ENCODE measurements at regions not wholly inside any gene's neighbourhood (a gene's known extent, or its start where the extent isn't known, plus 50 kb on each side); places are given as distances from the start of the nearest gene placed in this dataset.

DNA sequence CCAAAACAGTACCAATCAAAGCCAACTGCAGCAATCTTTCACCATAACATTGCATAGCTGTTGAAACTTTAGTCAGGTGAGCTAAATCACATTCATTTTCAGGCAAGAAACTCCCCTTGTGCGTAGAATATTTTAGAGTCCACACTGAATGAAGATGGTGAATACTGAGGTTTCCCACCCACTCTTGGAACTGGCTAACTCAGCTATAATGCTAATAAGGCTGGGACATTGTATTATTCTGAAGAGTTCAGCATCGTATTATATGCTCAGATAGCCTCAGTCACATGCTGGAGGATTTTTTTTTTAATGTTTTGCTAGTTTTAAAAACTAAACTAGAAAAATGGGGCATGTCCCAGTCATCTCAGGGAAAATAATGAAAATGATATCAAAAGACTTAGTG lies 352.3 kb upstream of the FMN2 start:
- no peak for DNase-seq

DNA sequence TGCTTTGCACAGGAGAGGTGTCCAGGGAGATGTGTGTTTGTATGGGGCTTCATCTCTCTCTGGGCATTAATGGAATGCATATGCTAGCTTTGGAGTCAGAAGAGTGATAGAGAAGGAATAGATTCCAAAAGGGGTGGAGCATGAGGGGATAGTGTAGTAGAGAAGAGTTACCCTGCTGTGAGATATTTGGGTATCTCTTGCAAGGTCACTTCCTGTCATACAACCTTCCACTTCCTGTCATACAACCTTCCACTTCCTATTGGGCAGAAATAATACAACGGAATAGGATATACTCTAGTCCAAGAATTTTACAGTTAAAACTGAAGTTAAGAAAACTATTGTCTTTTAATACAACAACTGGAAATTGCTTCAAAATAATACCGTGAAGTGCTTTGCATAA lies 351.8 kb upstream of the FMN2 start:
- DNase-seq = no peak

DNA sequence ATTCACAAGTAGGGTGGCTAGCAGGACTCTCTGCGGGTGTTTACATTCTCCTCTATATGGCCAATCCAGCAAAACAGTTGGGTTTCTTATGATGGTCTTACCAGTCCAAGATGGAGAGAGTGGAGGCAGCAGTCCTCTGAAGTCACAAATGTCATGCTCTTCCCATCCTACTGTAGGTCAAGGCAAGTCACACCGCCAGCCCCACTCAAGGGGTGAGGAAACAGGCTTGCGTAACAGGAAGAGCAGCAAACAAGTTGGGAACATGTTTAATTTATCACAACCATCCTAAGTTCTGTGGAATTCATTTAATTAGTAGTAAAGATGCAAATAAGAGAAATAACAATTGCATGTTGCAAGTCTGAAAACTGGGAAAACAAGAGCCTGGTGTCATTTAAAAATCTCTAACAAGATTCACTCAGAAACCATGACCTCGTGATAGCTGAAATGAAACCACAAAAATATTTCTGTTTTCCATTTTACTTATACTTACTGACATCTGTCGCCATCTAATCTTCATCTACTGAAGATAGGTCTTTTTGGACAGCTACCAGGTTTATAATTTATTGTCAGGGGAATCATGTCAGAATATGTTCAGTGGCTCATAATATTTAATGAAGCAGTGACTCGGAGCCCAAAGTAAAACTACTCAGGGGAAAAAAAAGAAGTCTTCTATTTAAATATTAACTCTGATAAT lies 349.1 kb upstream of the FMN2 start:
- no peak for DNase-seq

DNA sequence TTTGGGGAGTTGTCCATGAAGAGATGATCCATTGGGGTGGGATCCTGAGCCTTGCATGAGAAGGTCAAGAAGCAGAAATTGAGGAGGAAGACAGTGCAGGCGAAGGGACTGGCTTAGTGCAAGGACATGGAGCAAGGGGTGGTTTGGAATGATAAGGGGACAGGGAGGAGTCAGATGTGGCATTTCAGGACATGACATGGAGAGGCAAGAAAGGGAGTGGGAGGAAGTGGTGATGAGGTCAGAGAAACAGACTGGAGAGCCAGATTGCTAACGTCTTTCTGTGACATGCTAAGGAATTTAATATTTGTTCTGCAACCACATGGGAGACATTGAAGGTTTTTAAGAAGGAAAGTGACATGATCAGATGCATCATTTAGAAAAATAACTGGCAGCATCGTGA lies 346.8 kb upstream of the FMN2 start:
- DNase-seq = no peak

DNA sequence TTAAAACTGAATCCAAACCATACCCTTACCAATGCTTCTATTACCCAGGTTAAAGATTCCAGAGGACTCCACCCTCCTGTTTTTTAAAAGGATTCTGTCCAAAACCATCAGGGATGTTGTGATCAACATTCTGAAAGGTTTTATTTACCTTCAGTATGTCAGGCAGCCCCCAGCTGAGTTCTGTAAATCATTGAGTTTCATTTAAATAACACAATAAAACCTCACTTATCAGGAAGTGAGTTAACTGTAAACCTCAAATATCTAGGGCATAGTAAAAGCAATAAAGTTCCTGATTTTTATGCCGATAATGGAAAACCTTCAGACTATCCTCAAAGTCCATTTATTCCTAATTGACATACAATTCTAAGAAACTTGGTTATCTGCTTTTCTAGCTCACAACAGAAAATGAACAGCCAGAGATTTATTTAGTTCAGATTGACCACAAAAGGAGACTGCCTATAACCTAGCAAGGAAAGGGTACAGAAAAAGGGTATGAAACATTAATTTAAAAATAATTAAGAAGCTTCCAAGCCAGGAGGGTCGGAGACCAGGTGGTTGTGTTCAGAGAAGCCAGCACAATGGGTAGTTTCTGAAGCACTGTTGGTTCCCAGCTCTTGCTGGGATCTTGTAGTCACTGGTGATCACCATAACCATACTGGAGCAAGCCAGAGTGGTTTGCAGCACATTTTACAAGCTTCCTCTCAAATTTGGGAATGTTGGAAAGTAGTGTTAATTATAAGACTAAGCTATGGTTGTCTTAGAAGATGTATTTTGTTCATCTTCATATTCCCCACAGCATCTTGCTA lies 336.4 kb upstream of the FMN2 start:
- DNase-seq = no peak

DNA sequence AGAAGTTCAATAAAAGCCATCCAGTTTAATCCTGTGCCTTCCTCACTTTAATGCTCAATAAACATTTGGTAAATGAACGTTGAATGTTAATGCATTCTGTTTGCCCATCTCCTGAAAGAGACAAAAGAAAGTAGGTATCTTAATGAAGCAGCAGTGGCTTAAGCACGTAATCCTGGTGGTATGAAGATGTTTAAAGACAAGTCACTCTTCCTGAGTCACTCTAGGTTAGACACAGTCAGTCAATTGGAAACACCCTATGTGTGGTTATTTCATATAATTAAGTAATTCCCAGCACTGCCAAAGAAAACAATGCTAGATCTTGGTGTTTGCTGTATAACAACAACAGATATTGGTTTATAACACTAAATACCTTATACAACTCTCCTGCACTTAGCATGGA lies 334.0 kb upstream of the FMN2 start:
- no peak for DNase-seq

DNA sequence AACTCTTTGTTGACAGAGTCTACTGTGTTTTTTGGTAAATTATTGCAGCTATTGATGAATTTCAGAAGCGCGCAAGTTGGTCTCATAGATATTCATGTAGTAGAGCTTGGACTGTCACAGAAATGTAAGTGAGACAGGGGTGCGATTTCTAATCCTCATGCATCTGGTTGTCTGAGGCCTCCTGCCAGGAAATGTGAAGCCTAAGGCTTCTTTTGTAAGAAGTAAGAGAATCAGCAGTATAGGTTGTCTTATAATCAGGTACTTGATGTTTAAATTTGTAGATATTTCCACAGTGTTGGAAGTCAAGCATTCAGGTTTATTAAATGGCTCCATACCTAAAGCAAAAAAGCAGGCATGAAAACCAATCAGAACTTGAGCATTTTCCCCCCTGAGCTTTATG lies 332.9 kb upstream of the FMN2 start:
- no peak for DNase-seq

DNA sequence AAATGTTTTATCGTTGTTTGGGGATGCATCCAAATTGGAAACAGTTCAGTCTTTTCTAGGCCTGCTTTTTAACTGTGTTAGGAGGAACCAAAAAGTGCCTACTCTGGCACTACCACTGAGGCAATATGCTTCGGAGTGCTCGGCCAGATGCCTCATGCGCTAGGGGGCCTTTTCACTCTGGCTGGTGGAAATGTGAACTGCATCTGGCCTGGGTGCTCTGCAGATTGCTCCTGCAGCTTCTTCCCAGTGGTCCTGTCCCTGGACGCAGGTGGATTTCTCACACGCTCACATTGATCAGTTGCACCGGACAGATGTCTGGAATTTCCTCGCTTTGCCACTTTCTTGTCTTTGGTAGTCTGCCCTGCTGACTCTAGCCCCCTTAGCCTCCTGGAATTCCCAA lies 330.2 kb upstream of the FMN2 start:
- no peak for DNase-seq

DNA sequence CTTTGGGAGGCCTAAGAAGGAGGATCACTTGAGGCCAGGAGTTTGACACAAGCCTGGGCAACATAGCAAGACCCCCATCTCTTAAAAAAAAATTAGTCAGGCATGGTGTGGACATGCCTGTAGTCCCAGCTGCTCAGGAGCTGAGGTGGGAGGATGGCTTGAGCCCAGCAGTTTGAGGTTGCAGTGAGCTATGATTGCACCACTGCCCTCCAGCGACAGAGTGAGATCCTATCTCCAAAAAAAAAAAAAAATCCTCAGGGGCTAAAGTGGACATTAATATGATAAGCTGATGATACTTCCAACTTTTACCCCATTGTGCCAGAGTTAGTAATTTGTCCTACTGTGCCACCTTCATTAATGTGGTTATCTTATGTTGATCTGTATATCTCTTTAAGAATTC lies 327.8 kb upstream of the FMN2 start:
- no peak for DNase-seq

DNA sequence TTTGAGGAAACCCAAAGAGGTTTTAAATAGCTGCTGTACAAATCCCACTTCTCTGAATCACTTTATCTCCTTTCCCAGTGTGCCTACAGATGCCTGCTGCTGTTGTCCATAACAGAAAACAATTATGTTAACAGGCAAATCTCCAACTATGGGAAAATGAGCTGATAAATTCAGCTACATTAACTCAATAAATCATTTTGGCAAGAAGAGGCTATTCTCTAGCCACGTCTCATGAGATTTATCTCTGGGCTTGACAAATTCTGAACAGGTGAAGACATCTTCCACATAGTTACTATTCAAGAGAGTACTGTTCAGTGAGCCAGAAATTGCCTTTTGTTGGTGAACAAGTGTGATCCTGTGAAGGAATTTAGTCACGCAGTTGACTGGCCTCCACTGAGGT lies 327.1 kb upstream of the FMN2 start:
- DNase-seq = no peak

DNA sequence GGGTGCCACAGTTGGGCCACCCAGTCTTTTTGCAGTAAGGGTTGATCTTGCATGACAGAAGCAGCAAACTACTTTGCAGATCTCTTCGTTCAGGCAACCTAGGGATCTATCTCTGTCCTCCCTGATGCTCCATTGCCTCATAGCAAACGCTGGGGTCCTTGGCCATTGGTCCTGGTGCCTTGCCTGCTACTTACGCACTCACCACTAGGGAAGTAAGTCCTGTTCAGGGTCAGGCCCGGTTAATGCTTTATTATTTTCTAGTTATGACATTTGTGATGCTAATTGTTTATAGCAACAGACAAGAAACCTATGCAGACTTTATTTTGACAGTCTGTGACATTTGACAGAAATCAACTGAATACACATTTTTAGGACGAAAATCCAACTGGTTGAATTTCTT lies 326.5 kb upstream of the FMN2 start:
- no peak for DNase-seq

DNA sequence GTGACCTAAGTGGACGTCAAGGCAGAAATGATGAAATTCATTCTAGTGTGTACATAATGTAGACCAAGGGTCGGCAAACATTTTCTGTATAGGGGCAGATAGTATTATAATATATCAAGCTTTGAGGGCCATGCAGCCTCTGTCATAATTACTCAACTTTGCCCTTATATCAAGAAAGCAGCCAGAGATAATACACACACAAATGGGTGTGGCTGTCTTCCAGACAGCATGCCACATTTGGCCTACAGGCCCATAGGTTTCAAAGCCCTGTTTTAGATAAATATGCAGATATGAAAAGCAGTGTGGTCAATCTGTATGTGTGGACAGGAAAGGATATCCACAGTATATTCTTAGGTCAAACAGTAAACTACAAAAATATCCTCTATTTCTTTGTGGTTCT lies 320.1 kb upstream of the FMN2 start:
- no peak for DNase-seq

DNA sequence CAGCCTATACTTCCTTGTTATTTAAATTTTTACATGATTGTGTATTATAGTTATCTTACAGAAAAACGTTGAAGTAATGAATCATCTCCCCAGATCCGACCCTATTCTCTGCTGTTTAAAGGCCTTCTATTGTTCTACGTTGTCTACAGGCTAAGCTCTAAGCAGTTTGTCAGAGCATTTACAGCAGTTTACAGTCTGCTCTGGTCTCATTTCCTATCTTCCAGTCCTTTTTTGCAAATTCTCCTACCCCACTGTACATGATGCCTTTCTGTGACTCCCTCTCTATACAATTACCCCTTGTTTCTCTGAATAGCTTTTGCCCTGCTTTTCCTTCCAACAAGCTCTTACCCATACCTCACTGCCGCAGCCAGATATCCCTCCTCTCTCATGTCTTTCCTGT lies 319.2 kb upstream of the FMN2 start:
- no peak for DNase-seq

DNA sequence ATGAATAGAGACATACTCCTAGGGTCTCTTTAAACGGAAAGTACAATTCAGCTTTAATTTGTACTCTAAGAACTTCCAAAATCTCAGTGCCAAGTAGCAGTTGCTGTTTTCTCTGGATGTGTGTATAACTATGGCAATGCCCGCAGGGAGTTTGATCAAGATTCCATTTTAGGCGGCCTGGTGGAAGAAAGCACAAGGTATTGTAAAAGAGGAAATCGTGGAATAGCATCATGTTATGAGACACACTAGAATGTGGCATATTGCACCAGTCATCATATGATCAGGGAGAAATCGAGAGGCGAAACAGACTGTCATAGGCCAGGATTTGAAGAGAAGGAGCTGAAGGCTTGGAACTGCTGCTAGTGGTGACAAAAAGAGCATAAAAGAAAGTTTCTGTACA lies 316.2 kb upstream of the FMN2 start:
- no peak for DNase-seq

DNA sequence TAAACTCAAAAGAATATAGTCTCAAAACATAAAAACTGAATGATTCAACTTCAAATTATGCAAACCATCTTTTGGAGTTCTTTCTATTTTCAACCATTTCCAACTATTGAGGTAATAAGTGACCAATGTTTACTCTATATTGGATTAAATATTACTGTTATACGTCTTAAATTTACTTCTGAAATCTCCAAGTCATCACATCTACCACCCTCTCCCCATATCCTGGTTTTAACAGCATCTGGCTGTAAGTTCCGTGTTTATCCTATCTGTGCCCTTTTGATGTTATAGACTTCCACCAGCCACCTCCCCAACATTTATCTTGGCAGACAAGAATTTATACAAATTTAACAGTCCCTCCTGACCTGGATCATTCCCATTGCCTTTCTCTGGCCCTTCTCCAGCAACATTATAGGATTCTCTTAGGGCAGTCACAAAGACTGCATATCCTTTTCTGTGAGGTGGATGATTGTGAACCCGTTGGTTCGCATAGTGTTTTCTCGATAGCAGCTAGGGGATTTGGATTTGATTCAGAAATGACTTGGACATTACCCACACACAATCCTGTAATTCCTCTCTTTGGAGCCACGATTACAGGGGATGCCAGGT lies 313.4 kb upstream of the FMN2 start:
- DNase-seq = no peak

DNA sequence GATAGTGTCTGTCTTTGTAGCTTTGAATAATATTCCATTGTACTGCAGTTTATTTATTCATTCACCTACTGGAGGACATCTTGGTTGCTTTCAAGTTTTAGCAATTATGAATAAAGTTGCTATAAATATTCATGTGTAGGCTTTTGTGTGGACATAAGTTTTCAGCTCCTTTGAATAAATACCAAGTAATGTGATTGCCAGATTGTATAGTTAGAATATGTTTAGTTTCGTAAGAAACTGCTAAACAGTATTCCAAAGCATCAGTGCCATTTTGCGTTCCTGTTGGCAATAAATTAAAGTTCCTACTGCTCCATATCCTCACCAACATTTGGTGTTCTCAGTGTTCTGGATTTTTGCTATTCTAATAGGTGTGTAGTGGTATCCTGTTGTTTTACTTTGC lies 311.7 kb upstream of the FMN2 start:
- no peak for DNase-seq

DNA sequence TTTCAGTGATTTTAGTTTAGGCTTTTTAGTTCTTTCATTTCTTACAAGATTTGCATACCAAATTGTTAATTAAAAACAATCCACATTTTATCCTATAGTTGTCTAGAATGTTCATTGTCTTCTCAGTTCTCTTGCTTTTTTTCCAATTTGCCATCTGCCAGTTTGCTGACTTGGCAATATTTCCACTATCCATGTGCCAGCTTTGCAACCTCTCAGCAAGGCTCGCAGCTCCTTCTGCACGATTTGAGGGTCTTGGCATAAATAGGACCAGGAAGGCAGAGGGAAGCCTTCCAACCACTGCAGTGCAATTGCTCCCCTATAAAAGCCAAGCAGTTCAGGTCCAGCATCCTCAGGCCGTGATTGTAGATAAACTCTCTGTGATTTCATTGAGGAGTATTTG lies 306.8 kb upstream of the FMN2 start:
- DNase-seq = no peak

DNA sequence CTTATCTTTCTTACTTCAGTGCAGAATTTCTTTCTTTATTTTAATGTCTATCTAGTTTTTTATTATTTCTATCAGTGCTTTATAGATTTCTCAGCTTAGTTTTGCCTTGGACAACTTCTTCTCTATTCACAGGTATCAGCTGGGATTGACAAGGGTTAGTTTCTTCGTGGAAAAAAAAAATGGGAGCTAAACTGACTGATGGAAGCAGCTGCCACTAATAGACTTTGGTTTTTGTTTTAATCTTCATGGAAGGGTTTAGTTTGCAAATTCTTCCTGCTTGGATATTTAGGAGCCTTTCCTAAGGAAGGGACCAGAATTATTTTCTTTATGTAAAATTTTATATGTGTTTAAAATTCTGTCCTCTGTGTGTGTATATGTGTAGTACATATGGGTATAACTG lies 306.1 kb upstream of the FMN2 start:
- no peak for DNase-seq

DNA sequence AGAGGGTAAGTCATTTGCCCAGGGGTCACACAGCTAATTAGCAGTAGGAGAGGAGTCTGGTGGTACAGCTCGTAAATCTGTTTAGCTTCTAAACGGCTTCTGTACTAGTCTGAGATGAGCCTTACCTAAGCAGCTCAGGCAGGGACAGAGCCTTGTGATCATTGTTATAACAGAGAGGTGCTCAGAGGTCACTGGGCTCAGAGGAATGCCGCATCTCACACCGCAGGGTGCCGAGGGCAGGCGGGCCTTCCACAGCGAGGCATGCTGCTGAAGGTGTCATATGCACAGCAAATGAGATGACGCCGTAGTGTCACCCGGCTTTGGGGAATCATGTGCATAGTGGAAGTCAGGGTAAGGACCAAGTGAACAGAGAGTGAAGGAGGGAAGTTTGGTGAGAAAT lies 305.2 kb upstream of the FMN2 start:
- no peak for DNase-seq

DNA sequence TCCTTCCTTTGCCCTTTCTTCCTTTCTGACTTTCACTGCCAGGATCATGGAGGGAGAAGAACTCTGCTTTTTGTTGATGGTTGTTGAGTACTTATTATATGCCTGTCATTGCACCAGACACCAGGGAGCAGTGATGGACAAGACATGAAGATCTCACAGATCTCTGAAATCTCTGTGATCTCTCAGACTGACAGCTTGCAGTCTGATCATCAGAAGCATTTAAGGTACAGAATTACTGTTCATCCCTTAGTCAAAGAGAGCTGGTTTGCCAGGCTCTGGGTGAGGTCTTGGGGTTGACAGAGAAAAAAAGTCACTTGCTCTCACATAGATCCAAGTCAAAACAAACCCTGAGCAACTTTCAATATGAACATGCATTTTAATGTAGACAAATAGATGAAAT lies 299.5 kb upstream of the FMN2 start:
- no peak for DNase-seq

DNA sequence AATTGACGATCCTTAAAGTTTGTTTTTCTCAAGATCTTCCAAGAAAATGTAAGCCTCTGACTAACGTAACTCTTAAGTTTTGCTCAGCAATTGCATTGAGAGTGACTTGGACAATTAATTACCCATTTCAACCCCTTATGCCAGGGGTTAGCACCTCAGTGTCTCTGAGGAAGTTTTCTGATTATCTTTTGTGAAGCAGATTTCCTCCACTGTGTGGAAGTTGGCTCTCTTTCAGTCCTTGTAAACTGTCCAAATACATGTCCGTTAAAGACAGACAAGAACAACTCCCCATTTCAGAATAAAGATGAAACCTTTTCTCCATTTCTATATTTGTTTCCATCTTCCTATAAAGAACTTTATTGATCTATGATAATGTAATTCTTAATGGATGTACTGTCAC lies 296.4 kb upstream of the FMN2 start:
- DNase-seq = no peak

DNA sequence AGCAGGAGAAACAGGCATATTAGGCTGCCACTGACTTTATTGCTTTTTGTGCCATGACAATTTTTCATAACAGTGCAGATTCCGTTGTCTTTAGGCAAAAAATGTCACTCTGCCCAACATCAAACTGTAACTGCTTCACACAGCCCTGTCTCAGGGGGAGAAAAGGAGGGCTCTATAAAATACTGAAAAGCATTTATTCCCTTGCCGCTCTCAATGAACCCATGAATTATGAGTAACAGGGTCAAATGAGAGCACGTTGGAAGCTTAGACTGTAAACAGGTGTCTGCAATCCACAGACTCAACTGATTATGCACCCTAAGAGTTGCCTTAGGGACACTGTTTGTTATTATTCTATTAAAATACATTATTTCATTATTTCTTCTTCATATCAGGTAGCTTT lies 292.1 kb upstream of the FMN2 start:
- DNase-seq = no peak

DNA sequence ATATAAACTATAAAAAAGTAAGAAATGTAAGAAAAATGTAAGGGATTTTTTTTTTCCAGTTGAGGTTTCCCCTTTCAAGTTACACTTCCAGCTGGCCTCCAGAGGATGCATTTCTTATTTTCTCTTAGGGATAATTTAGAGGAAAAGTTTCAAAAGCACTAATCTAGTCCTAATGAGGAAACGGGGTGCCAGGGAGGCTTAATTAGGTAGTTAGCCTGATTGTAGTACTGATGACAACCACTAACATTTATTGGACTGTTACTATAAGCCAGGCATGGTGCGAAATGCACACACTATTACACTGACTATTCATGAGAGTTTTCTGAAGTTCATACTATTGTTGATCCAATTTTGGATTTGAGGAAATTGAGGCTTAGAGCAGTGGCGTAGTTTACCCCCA lies 290.8 kb upstream of the FMN2 start:
- DNase-seq = no peak

DNA sequence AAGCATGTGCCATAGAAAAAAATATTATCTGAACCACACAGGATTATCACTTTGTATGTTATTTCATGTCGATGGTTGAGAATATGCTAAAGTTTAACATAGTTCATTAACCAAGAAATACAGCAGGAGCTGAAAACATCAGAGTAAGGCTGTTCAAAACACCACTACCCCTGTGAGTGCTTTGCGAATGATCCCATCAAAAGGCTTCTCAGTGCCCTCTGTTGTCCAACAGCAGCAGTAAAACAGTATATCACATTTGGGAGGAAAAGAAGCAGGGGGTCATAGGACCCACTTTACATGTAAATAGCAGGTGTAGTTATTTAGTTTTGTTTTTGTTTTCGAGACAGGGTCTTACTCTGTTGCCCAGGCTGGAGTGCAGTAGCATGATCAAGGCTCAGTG lies 289.4 kb upstream of the FMN2 start:
- DNase-seq = no peak

DNA sequence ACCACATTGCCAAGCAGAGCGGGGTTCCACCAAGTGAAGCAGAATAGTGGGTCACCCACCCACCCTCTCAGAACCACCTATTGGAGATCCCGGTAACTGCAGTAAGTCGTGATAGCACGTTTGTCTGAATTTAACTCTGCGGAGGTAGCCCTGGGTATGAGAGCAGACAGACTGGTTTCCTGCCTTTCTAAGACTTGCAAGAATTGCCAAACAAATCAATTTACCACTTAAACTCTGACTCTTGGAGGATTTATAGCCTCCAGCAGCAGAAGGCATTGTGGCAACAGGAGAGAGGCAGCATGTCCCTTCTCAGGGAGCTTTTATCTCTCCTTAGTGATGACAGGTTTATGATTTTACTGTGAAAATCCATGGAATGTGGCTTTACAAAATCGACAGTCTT lies 287.9 kb upstream of the FMN2 start:
- no peak for DNase-seq

Data from SIG-M5 (cell line).